SK-N-MC (cell line): ENCODE measurements at regions not wholly inside any gene's neighbourhood (a gene's known extent, or its start where the extent isn't known, plus 50 kb on each side); places are given as distances from the start of the nearest gene placed in this dataset.

Source experiments
- EZH2 ChIP-seq: fragments of 200-600 bp; sonication (generic); IDR thresholded peaks from one replicate; pipeline ENCODE4 v1.6.1; 2017; ENCODE audit warnings: antibody characterized with exemption
- FOXP2 ChIP-seq: optimal IDR thresholded peaks from 2 replicates; pipeline ENCODE3; 2011; ENCODE audit warnings: mild to moderate bottlenecking, moderate library complexity; ENCODE audit not compliant: insufficient read depth; ENCODE audit errors: extremely low read length, control extremely low read depth
- POLR2AphosphoS5 ChIP-seq: IDR thresholded peaks from 2 replicates; pipeline ENCODE4 v1.6.1; 2012; ENCODE audit warnings: mild to moderate bottlenecking, low read depth, low read length, borderline replicate concordance

- TF ChIP-seq POLR2AphosphoS5 (no peak), EZH2 (no peak), FOXP2 (no peak)
These were observed 126.5 kb upstream of the GDNF start for GRCh38 chr5:37966291-37966690.
